ENCODE measurements at regions not wholly inside any gene's neighbourhood (a gene's known extent, or its start where the extent isn't known, plus 50 kb on each side); places are given as distances from the start of the nearest gene placed in this dataset.

GRCh38 chr2:57725337-57725947, 321.2 kb upstream of the VRK2 start:
- Mint-ChIP-seq H3K4me3 (no peak overlapping the region), H3K36me3 (ENCODE audit: low read depth) (no peaks in the 10 kb centered on the region), H3K27ac (no peak overlapping the region), H3K9me3 (no peaks in the 10 kb centered on the region), H3K27me3 (ENCODE audit: low read depth) (no peaks in the 10 kb centered on the region), H3K4me1 (ENCODE audit: low read depth) (peaks cover 4% of the 10 kb centered on the region)
- DNase-seq (ENCODE audit: low spot score) = no peak

- H3K4me1 Mint-ChIP-seq (ENCODE audit: low read depth) = no peaks in the 10 kb centered on the region
- no peaks in the 10 kb centered on the region for H3K9me3 Mint-ChIP-seq
- H3K36me3 Mint-ChIP-seq (ENCODE audit: low read depth) = no peaks in the 10 kb centered on the region
- no peaks in the 10 kb centered on the region for H3K27me3 Mint-ChIP-seq (ENCODE audit: low read depth)
- DNase-seq (ENCODE audit: low spot score) = no peak
- H3K4me3 Mint-ChIP-seq = no peak overlapping the region
- H3K27ac Mint-ChIP-seq = no peak overlapping the region
These were observed 320.3 kb upstream of the VRK2 start for GRCh38 chr2:57726294-57726693.

- Mint-ChIP-seq H3K36me3 (ENCODE audit: low read depth) (no peaks in the 10 kb centered on the region), H3K9me3 (no peaks in the 10 kb centered on the region)
These were observed 317.9 kb upstream of the VRK2 start for GRCh38 chr2:57728691-57729090.

GRCh38 chr2:57733956-57734355, 312.6 kb upstream of the VRK2 start:
- DNase-seq (ENCODE audit: low spot score) = no peak
- Mint-ChIP-seq H3K27ac (no peak overlapping the region), H3K9me3 (no peaks in the 10 kb centered on the region)

More at GRCh38 chr2:57728691-57729090, 317.9 kb upstream of the VRK2 start:
- DNase-seq (ENCODE audit: low spot score) = no peak
- no peak overlapping the region for H3K4me3 Mint-ChIP-seq
- no peaks in the 10 kb centered on the region for H3K27me3 Mint-ChIP-seq (ENCODE audit: low read depth)
- H3K27ac Mint-ChIP-seq = no peak overlapping the region
- H3K4me1 Mint-ChIP-seq (ENCODE audit: low read depth) = no peaks in the 10 kb centered on the region

GRCh38 chr2:57740891-57741290, 305.7 kb upstream of the VRK2 start:
- Mint-ChIP-seq H3K27me3 (ENCODE audit: low read depth) (no peaks in the 10 kb centered on the region), H3K4me3 (no peak overlapping the region), H3K9me3 (no peaks in the 10 kb centered on the region), H3K4me1 (ENCODE audit: low read depth) (no peaks in the 10 kb centered on the region), H3K27ac (no peak overlapping the region), H3K36me3 (ENCODE audit: low read depth) (no peaks in the 10 kb centered on the region)
- DNase-seq (ENCODE audit: low spot score) = no peak

More at GRCh38 chr2:57733956-57734355, 312.6 kb upstream of the VRK2 start:
- Mint-ChIP-seq H3K36me3 (ENCODE audit: low read depth) (no peaks in the 10 kb centered on the region), H3K4me1 (ENCODE audit: low read depth) (no peaks in the 10 kb centered on the region), H3K27me3 (ENCODE audit: low read depth) (no peaks in the 10 kb centered on the region), H3K4me3 (no peak overlapping the region)

- no peak overlapping the region for H3K4me3 Mint-ChIP-seq
- no peak for DNase-seq (ENCODE audit: low spot score)
- no peaks in the 10 kb centered on the region for H3K4me1 Mint-ChIP-seq (ENCODE audit: low read depth)
- no peak overlapping the region for H3K27ac Mint-ChIP-seq
- no peaks in the 10 kb centered on the region for H3K9me3 Mint-ChIP-seq
- H3K36me3 Mint-ChIP-seq (ENCODE audit: low read depth) = no peaks in the 10 kb centered on the region
- no peaks in the 10 kb centered on the region for H3K27me3 Mint-ChIP-seq (ENCODE audit: low read depth)
These were observed 293.0 kb upstream of the VRK2 start for GRCh38 chr2:57753636-57754035.

GRCh38 chr2:57758686-57759085, 287.9 kb upstream of the VRK2 start:
- no peaks in the 10 kb centered on the region for H3K36me3 Mint-ChIP-seq (ENCODE audit: low read depth)
- H3K4me1 Mint-ChIP-seq (ENCODE audit: low read depth) = peaks cover 2% of the 10 kb centered on the region
- H3K4me3 Mint-ChIP-seq = no peak overlapping the region
- peaks cover 9% of the 10 kb centered on the region for H3K27me3 Mint-ChIP-seq (ENCODE audit: low read depth)
- no peaks in the 10 kb centered on the region for H3K9me3 Mint-ChIP-seq
- DNase-seq (ENCODE audit: low spot score) = no peak
- no peak overlapping the region for H3K27ac Mint-ChIP-seq

GRCh38 chr2:57759131-57759530, 287.5 kb upstream of the VRK2 start:
- H3K27ac Mint-ChIP-seq = no peak overlapping the region
- no peaks in the 10 kb centered on the region for H3K36me3 Mint-ChIP-seq (ENCODE audit: low read depth)
- no peak overlapping the region for H3K4me3 Mint-ChIP-seq
- H3K27me3 Mint-ChIP-seq (ENCODE audit: low read depth) = peaks cover 9% of the 10 kb centered on the region
- peaks cover 2% of the 10 kb centered on the region for H3K4me1 Mint-ChIP-seq (ENCODE audit: low read depth)
- DNase-seq (ENCODE audit: low spot score) = no peak
- no peaks in the 10 kb centered on the region for H3K9me3 Mint-ChIP-seq

GRCh38 chr2:57759822-57760300, 286.7 kb upstream of the VRK2 start:
- H3K36me3 Mint-ChIP-seq (ENCODE audit: low read depth) = no peaks in the 10 kb centered on the region
- H3K4me3 Mint-ChIP-seq = peak overlapping the region; percentile 39
- H3K27ac Mint-ChIP-seq = no peak overlapping the region
- peaks cover 9% of the 10 kb centered on the region for H3K27me3 Mint-ChIP-seq (ENCODE audit: low read depth)
- DNase-seq (ENCODE audit: low spot score) = peak; percentile 62
- H3K4me1 Mint-ChIP-seq (ENCODE audit: low read depth) = peaks cover 2% of the 10 kb centered on the region
- H3K9me3 Mint-ChIP-seq = no peaks in the 10 kb centered on the region

- Mint-ChIP-seq H3K4me1 (ENCODE audit: low read depth) (peaks cover 2% of the 10 kb centered on the region), H3K4me3 (peak overlapping the region; percentile 39), H3K36me3 (ENCODE audit: low read depth) (no peaks in the 10 kb centered on the region), H3K27ac (no peak overlapping the region), H3K27me3 (ENCODE audit: low read depth) (peaks cover 9% of the 10 kb centered on the region), H3K9me3 (no peaks in the 10 kb centered on the region)
- DNase-seq (ENCODE audit: low spot score) = no peak
These were observed 286.2 kb upstream of the VRK2 start for GRCh38 chr2:57760381-57760801.

- no peak overlapping the region for H3K27ac Mint-ChIP-seq
- no peaks in the 10 kb centered on the region for H3K4me1 Mint-ChIP-seq (ENCODE audit: low read depth)
- H3K4me3 Mint-ChIP-seq = no peak overlapping the region
- no peaks in the 10 kb centered on the region for H3K27me3 Mint-ChIP-seq (ENCODE audit: low read depth)
- no peaks in the 10 kb centered on the region for H3K9me3 Mint-ChIP-seq
- H3K36me3 Mint-ChIP-seq (ENCODE audit: low read depth) = no peaks in the 10 kb centered on the region
- no peak for DNase-seq (ENCODE audit: low spot score)
These were observed 269.7 kb upstream of the VRK2 start for GRCh38 chr2:57776916-57777315.

- Mint-ChIP-seq H3K27me3 (ENCODE audit: low read depth) (no peaks in the 10 kb centered on the region), H3K27ac (no peak overlapping the region), H3K36me3 (ENCODE audit: low read depth) (no peaks in the 10 kb centered on the region), H3K4me3 (no peak overlapping the region), H3K9me3 (no peaks in the 10 kb centered on the region), H3K4me1 (ENCODE audit: low read depth) (no peaks in the 10 kb centered on the region)
- no peak for DNase-seq (ENCODE audit: low spot score)
These were observed 264.0 kb upstream of the VRK2 start for GRCh38 chr2:57782587-57782986.

GRCh38 chr2:57793310-57793709, 253.3 kb upstream of the VRK2 start:
- DNase-seq (ENCODE audit: low spot score) = no peak
- no peak overlapping the region for H3K27ac Mint-ChIP-seq
- no peaks in the 10 kb centered on the region for H3K27me3 Mint-ChIP-seq (ENCODE audit: low read depth)
- no peaks in the 10 kb centered on the region for H3K36me3 Mint-ChIP-seq (ENCODE audit: low read depth)
- no peaks in the 10 kb centered on the region for H3K4me1 Mint-ChIP-seq (ENCODE audit: low read depth)
- no peak overlapping the region for H3K4me3 Mint-ChIP-seq
- H3K9me3 Mint-ChIP-seq = no peaks in the 10 kb centered on the region

- Mint-ChIP-seq H3K27me3 (ENCODE audit: low read depth) (no peaks in the 10 kb centered on the region), H3K4me3 (no peak overlapping the region), H3K4me1 (ENCODE audit: low read depth) (no peaks in the 10 kb centered on the region), H3K27ac (no peak overlapping the region), H3K9me3 (peaks cover 6% of the 10 kb centered on the region), H3K36me3 (ENCODE audit: low read depth) (no peaks in the 10 kb centered on the region)
- DNase-seq (ENCODE audit: low spot score) = no peak
These were observed 250.1 kb upstream of the VRK2 start for GRCh38 chr2:57796527-57796926.

- peaks cover 6% of the 10 kb centered on the region for H3K9me3 Mint-ChIP-seq
- H3K4me1 Mint-ChIP-seq (ENCODE audit: low read depth) = no peaks in the 10 kb centered on the region
- no peak overlapping the region for H3K4me3 Mint-ChIP-seq
- no peaks in the 10 kb centered on the region for H3K36me3 Mint-ChIP-seq (ENCODE audit: low read depth)
- no peaks in the 10 kb centered on the region for H3K27me3 Mint-ChIP-seq (ENCODE audit: low read depth)
- no peak for DNase-seq (ENCODE audit: low spot score)
- no peak overlapping the region for H3K27ac Mint-ChIP-seq
These were observed 248.3 kb upstream of the VRK2 start for GRCh38 chr2:57798346-57798745.

Measured in T-helper 2 cell treated with Interferon-gamma antibody and Interleukin-4, amounts not matched to agents 5 μg/mL and 100 μg/mL, for 36 hours (primary cell).